Activated CD4-positive, alpha-beta T cell treated with anti-CD3 and anti-CD28 coated beads, Interleukin-2, amount 10 ng/mL, durations not matched to agents 7 days and 5 days (primary cell): ENCODE measurements at regions not wholly inside any gene's neighbourhood (a gene's known extent, or its start where the extent isn't known, plus 50 kb on each side); places are given as distances from the start of the nearest gene placed in this dataset. TPM values are rescaled to one million over a fixed set of nuclear protein-coding genes. Genes with fewer than 3 reads are reported as not detected.

ENCODE experiments used
- microRNA-seq: library from miRNA; unstranded; fragments of <30 nt; microRNA quantifications from one replicate; pipeline ENCODE4 v1.2.0, GENCODE V29; 2021; ENCODE audit warnings: borderline microRNAs expressed, borderline replicate concordance

Small RNAs in the stretch of these regions (microRNA-seq; reads per million reads assigned to microRNA genes)
- gene MIR3171, result not detected
- gene MIR4307, result not detected
